PFSK-1 (cell line): ENCODE measurements at regions not wholly inside any gene's neighbourhood (a gene's known extent, or its start where the extent isn't known, plus 50 kb on each side); places are given as distances from the start of the nearest gene placed in this dataset.

Experiments used
- FOXP2 ChIP-seq: optimal IDR thresholded peaks from 2 replicates; pipeline ENCODE3; 2011; ENCODE audit warnings: borderline replicate concordance, control low read depth, inconsistent platforms; ENCODE audit not compliant: insufficient read depth; ENCODE audit errors: extremely low read length, extremely low read depth
- POLR2AphosphoS5 ChIP-seq: IDR thresholded peaks from 2 replicates; pipeline ENCODE4 v1.6.1; 2012; ENCODE audit warnings: low read depth, mild to moderate bottlenecking, control low read depth, low read length, moderate library complexity
- REST ChIP-seq, 2 experiments: IDR thresholded peaks; 2 replicates each; pipeline versions ENCODE4 v1.6.1 to v1.8.0; 2011 to 2012; ENCODE audit warnings: low read depth in 2 of 2, low read length in 2 of 2, control low read depth in 1 of 2, inconsistent platforms in 1 of 2, mild to moderate bottlenecking in 1 of 2, moderate library complexity in 1 of 2; ENCODE audit not compliant: insufficient read depth in 1 of 2
- SIN3A ChIP-seq: IDR thresholded peaks from 2 replicates; pipeline ENCODE4 v1.6.1; 2012; ENCODE audit warnings: mild to moderate bottlenecking, low read length, moderate library complexity, borderline replicate concordance; ENCODE audit not compliant: insufficient read depth
- TAF1 ChIP-seq: IDR thresholded peaks from 2 replicates; pipeline ENCODE4 v1.6.1; 2012; ENCODE audit warnings: low read length, control low read depth, borderline replicate concordance; ENCODE audit not compliant: insufficient read depth

- TF ChIP-seq TAF1: no peak
- no peak for TF ChIP-seq FOXP2
- no peak for TF ChIP-seq SIN3A
- TF ChIP-seq REST (IDR thresholded peaks at IDR 0.05; ENCODE audit: insufficient read depth in 1 of 2, low read depth in 2 of 2, low read length in 2 of 2): no peak
- no peak for TF ChIP-seq POLR2AphosphoS5
Observed at GRCh38 chr5:154544646-154545045, 66.6 kb upstream of the HAND1 start.

GRCh38 chr5:154543380-154543779 lies 65.4 kb upstream of the HAND1 start:
- TF ChIP-seq REST (IDR thresholded peaks at IDR 0.05; ENCODE audit: insufficient read depth in 1 of 2, low read depth in 2 of 2, low read length in 2 of 2): no peak
- TF ChIP-seq POLR2AphosphoS5: no peak
- no peak for TF ChIP-seq FOXP2
- no peak for TF ChIP-seq SIN3A
- no peak for TF ChIP-seq TAF1

GRCh38 chr5:154542581-154542980 lies 64.6 kb upstream of the HAND1 start:
- TF ChIP-seq POLR2AphosphoS5 (no peak), TAF1 (no peak), REST (IDR thresholded peaks at IDR 0.05; ENCODE audit: insufficient read depth in 1 of 2, low read depth in 2 of 2, low read length in 2 of 2) (no peak), FOXP2 (no peak), SIN3A (no peak)

GRCh38 chr5:154542000-154542399 lies 64.0 kb upstream of the HAND1 start:
- TF ChIP-seq TAF1: no peak
- TF ChIP-seq REST (IDR thresholded peaks at IDR 0.05; ENCODE audit: insufficient read depth in 1 of 2, low read depth in 2 of 2, low read length in 2 of 2): no peak
- no peak for TF ChIP-seq POLR2AphosphoS5
- TF ChIP-seq FOXP2: no peak
- no peak for TF ChIP-seq SIN3A

GRCh38 chr5:154541553-154541952 lies 63.5 kb upstream of the HAND1 start:
- TF ChIP-seq SIN3A: no peak
- no peak for TF ChIP-seq FOXP2
- TF ChIP-seq REST (IDR thresholded peaks at IDR 0.05; ENCODE audit: insufficient read depth in 1 of 2, low read depth in 2 of 2, low read length in 2 of 2): no peak
- no peak for TF ChIP-seq TAF1
- TF ChIP-seq POLR2AphosphoS5: no peak
